Caki2 (cell line): ENCODE measurements at regions not wholly inside any gene's neighbourhood (a gene's known extent, or its start where the extent isn't known, plus 50 kb on each side); places are given as distances from the start of the nearest gene placed in this dataset.

ENCODE experiments used
- DNase-seq: peaks from one replicate; pipeline ENCODE4 v3.0.0-alpha.2; 2015; ENCODE audit warnings: low read depth
- in situ Hi-C: cut with HindIII; loops from 2 replicates; pipeline ENCODE4 v1.10.0; 2016; ENCODE audit warnings: low sequenced_read_pairs, low pct_unique_long_range_greater_than_20kb, mixed read lengths

DNA sequence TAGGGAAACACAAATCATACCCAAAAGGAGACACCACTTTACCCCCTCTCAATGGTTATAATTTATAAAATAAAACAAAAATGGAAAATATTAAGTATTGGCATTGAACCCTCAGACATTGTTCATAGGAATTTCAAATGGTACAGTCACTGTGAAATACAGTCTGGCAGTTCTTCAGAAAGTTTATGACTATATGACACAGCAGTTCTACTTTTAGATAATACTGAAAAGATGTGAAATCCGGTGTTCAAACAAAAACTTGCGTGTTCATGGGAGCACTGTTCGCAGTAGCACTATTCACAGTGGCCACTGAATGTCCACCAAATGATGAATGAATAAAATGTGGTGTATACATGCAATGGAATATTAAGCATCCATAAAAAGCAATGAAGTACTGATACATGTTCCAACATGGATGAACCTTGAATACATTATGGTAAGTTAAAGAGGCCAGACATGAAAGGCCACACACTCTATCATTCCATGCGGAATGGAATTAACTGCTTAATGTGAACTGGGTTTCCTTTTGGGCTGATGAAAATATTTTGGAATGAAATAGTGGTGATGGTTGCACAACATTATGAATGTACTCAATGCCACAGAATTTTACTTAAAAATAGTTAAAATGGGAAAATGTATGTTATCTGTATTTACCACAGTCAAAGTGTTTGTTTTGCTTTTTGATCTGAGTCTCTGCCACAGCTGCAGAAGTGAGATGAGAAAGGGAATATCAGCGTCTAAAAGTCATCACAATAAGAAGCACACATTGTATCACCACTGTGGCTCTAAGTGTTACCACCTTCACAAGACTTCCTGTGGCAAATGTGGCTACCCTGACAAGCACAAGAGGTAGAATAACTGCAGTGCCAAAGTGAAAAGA is 864.6 kb downstream of the SUCLG1 start:
- in situ Hi-C loops = no loop called here
- no peak for DNase-seq

DNA sequence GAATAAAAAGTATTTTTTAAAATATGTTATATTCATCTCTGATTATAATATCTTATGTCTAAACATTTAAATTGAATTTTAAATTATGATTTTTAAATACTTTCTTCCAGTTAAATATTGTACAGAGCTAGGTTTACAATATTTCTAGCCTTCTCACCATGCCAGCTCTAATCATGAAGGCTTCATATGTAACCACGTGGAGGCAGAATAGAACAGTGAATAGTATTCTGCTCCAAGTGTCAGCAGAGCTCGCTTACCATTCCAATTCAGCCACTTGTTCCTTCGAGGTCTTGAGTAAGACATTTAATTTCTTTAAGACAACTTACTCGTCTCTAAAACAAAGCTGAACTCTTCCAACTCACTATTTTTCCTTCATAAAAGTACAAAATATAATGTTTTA is 871.8 kb downstream of the SUCLG1 start:
- no peak for DNase-seq
- in situ Hi-C loops = no loop called here

- no peak for DNase-seq
- in situ Hi-C loops = no loop called here
Observed at GRCh38 chr2:83585250-83585649, 873.8 kb downstream of the SUCLG1 start.

DNA sequence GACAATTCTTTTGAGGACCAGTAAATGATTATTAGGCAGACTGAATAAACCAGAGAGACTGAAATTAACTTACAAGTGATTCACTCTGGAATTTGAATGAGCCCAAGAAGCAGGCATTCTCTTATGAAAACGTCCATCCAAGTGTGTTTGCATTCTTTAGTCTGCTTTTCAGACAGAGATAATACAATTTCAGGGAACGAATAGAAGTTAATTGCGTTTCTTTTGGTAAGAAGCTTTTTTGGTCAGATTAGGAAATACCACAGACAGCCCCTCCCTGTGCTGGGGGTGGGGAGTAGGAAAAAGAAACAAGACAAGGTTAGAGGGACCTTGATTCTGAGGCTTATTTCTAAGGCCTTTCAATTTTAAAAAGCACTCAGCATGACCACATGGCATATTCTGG is 874.4 kb downstream of the SUCLG1 start:
- in situ Hi-C loops = no loop called here
- no peak for DNase-seq

DNA sequence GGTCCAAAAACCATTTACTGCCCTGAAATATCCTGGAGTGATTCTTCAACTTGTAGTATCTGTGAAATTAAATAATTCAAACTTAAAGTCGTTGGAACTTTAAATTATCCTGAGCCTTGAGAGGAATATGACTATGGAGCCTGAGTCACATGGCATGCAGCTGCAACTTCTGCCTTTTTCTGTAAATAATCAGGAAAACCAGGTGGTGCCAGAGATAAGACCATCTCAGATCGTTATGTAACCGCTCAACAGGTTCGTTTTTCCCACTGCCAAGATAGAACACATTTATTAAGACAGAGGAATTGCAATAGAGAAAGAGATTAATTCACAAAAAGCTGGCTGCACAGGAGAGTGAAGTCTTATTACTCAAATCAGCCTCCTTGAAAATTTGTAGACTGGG is 876.5 kb downstream of the SUCLG1 start:
- in situ Hi-C loops = no loop called here
- no peak for DNase-seq

- in situ Hi-C loops = no loop called here
- DNase-seq = no peak
Observed at GRCh38 chr2:83579507-83579906, 879.6 kb downstream of the SUCLG1 start.

- no peak for DNase-seq
- in situ Hi-C loops = no loop called here
Observed at GRCh38 chr2:83578405-83578804, 880.7 kb downstream of the SUCLG1 start.

GRCh38 chr2:83574614-83575013 is 884.5 kb downstream of the SUCLG1 start:
- DNase-seq = no peak
- in situ Hi-C loops = no loop called here

- in situ Hi-C loops = no loop called here
- no peak for DNase-seq
Observed at GRCh38 chr2:83573060-83573459, 886.0 kb downstream of the SUCLG1 start.

DNA sequence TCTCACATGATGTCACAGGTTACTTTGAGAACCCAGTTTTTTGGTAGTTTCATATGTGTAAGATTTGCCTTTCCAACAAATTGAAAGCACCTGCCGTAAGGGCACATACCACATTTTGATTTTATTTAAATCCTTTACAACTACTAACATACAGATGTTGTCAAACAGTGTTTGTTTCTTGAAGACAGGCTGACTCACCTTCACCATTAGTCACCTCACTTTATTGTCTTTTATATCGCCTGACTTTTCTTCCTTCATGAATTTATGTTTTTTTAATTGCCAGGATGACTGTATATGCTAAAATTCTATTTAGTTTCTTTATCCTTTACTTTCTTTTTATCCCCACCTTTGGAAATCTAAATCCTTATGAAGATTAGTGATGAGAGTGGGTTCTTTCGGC is 886.7 kb downstream of the SUCLG1 start:
- in situ Hi-C loops = no loop called here
- DNase-seq = no peak

DNA sequence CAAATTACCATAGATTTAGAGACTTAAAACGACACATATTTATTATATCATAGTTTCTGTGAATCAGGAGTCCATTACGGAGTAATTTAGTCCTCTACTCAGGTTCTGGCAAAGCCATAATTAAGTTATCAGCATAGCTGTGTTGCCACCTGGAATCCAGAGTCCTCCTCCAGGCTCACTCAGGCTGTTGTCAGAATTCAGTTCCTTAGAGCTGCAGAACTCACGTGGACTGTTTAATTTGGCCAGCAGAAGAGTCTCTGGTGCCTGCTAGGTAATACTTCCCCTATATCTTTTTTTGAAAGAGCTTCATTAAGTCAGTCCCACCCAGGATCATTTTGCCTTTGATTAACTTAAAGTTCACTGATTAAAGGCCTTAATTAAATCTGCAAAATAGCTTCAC is 891.5 kb downstream of the SUCLG1 start:
- in situ Hi-C loops = no loop called here

DNA sequence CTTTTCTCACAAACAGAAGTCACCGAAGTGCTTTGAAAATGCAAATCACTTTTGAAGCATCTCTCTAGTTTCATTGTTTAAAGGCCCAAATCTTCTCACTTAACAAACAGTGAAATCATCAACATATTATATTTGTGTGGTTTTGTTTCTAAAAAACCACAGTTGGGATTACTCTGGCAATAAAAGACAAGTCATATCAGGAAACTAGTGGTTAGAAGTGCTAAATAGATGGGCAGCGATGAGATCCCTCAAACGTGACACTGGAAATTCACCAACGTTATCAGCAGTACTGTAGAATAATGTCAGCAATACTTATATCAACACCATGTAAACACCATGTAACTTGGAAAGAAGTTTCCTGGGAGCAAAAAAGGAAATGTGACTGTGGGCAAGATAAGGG is 893.5 kb downstream of the SUCLG1 start:
- in situ Hi-C loops = no loop called here
- DNase-seq = no peak

More for the DNA sequence above, 891.5 kb downstream of the SUCLG1 start:
- no peak for DNase-seq

DNA sequence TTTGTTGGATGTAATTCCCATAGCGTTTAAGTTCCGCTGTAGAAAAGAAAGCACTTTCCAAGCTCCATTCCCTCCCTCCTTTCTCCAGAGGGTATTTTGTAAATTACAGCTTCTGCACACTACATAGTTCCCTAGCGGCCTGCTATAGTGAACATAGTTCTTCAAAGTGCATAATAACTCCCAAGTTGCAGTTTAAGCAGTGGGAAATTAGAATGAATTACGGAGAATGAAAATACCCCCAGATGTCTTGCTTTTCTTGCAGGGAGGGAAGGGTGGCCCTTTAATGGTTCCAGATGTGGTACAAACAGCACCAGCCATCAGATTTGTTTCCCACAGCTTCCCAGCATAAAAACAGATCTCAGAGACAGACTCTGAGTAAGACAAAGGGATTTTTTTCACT is 893.9 kb downstream of the SUCLG1 start:
- in situ Hi-C loops = no loop called here
- no peak for DNase-seq

DNA sequence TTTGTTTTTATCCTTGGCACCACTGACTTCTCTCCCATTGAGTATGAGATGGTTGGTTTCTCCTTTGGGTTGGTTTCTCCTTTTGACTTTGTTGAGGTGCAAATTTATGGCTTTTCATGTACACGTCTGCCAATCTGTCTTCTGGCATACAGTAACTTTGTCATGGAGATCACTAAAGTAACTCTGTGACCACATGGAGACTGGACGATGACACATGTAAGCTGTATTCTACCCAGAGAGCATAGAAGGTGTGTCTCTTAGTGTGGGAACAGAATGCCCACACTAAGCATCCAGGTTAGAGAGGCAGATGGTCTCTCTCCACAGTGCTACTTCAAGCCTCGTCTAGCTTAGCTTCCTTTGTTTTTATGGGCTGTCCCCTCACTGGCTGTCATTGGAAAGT is 897.5 kb downstream of the SUCLG1 start:
- no peak for DNase-seq
- in situ Hi-C loops = no loop called here

DNA sequence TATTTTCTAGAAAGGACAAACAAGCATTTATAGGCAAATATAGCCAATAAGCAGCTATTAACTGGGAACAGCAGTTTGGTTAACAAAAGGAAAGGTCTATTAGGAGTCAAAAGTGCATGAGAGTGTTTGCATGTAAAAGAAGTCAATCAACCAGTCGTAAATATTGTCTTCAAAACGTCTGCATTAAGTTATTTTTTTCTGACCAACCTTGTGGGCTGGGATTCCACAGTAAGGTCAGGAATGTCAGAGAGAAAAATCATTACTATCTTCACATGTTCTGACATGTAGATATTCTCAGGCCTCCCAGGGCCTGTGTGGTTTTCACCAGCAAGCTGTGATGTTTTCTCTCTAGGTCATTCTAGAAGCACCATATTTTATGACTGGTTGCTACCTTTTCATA is 922.5 kb downstream of the SUCLG1 start:
- DNase-seq = no peak
- in situ Hi-C loops = no loop called here

GRCh38 chr2:83534416-83534815 is 924.7 kb downstream of the SUCLG1 start:
- no peak for DNase-seq
- in situ Hi-C loops = no loop called here

- no peak for DNase-seq
- in situ Hi-C loops = no loop called here
Observed at GRCh38 chr2:83531206-83531826, 927.8 kb downstream of the SUCLG1 start.

DNA sequence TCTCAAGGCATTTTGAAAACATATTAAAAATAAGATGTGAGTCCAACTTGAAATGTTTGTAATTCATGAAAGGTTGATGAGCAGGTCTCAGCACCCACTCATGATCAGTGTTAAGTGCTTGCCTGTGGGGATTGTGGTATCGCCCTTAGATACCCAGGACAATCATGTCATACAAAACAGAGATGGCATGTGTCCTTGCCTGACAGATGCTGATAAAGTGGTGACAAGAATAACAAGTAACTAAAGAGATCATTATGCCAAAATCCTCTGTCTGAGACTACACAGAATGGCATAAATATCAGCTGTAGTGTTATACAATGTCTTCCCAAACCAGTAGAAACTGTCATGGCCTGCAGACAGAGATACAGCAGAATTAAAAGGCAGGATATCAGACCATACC is 930.3 kb downstream of the SUCLG1 start:
- in situ Hi-C loops = no loop called here

GRCh38 chr2:83522891-83523493 is 936.1 kb downstream of the SUCLG1 start:
- in situ Hi-C loops = no loop called here
- no peak for DNase-seq

More for the DNA sequence above, 930.3 kb downstream of the SUCLG1 start:
- no peak for DNase-seq
